GM18868 (cell line): ENCODE measurements at regions not wholly inside any gene's neighbourhood (a gene's known extent, or its start where the extent isn't known, plus 50 kb on each side); places are given as distances from the start of the nearest gene placed in this dataset.
A peak's percentile ranks its signal among the peaks of the same experiment; 100 is the strongest.
"Not testable (repeated sequence)": the region's sequence is repeated elsewhere in the genome, so short reads cannot be mapped to it uniquely, and the experiment has no call there.

ENCODE experiments used
- ATAC-seq: cut with Tn5 transposase; IDR thresholded peaks from one replicate; pipeline ENCODE4 v1.9.1; 2021; ENCODE audit warnings: mild to moderate bottlenecking, moderate library complexity; ENCODE audit not compliant: unreplicated experiment

DNA sequence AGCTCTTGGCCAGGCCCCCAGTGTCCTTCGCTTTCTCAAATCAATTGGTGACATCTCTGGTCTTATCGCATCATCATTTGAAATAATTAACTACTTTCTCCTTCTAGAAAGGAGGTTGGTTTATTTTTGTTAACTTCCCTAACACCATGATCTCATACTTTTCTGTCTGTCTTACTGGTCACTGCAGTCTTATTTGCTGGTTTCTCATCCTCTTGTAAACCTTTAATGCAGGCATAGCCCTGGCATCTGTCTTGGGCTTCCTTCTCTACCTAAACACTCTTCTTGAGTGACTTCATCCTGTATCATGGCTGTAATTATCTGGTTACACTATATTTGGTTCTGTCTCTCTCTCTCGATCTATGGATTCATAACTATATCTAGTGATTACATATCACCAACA lies 152.8 kb downstream of the CYSLTR2 start:
- no peak for ATAC-seq

DNA sequence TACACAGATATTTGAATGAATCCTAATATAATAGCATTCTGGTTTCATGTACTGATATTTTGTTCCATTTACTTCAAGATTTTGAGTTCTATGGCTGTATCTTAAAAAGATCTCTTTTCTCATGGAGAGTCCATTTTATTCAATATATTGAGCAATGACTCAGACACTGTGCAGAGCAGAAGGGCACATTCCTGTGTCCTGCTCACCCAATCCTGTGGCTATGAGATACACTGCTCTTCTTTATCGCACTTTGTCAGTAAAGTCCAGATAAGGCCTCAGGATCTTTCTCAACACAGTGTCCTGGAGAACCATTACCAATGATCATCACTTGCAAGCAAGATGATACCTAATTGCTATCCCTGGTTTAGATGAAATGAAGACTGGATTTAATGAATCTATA lies 155.0 kb downstream of the CYSLTR2 start:
- ATAC-seq = no peak

- no peak for ATAC-seq
Observed at GRCh38 chr13:48810013-48810412, 156.3 kb downstream of the CYSLTR2 start.

- no peak for ATAC-seq
Observed at GRCh38 chr13:48813518-48813917, 159.8 kb downstream of the CYSLTR2 start.

- ATAC-seq = no peak
Observed at GRCh38 chr13:48816700-48817099, 159.0 kb upstream of the FNDC3A start.

GRCh38 chr13:48817166-48817802 lies 158.4 kb upstream of the FNDC3A start:
- ATAC-seq = no peak

- no peak for ATAC-seq
Observed at GRCh38 chr13:48818495-48819356, 157.0 kb upstream of the FNDC3A start.

DNA sequence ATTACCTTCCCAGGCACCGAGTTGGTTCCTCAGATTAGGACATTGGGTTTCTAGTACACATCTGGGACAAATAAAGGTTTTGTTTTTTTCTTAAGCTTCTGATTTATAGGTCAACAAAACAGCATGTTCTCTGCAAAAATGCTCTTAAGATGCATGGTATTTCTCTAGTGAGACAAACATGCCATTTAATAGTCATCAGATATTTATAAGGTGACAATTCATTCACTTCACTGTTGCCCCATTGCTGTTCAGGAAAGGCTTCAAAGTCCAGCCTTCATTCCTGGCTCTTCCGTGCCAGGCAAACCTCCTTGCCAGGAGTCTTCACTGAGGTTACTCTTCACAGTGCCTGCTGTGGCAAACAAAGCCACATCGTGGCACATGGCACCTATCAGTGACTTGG lies 156.3 kb upstream of the FNDC3A start:
- no peak for ATAC-seq

DNA sequence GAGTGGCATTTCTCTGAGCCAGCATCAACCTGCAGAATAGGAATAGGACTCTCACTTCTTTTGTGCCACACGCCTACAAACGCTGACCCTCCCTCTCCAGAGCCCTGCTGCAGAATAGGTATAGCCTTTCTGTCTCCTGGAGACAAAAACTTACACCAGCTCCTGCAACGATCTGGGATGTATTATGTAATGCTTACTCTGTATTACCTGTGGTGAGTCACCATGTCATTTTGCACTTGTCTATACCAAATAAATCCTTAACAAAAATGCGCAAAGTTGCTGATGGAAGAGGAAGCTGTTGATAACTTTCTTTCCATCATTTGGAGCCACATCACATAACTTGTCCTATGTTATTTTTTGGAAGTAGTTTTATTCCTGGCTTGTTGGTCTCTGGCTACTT lies 155.8 kb upstream of the FNDC3A start:
- ATAC-seq = no peak

DNA sequence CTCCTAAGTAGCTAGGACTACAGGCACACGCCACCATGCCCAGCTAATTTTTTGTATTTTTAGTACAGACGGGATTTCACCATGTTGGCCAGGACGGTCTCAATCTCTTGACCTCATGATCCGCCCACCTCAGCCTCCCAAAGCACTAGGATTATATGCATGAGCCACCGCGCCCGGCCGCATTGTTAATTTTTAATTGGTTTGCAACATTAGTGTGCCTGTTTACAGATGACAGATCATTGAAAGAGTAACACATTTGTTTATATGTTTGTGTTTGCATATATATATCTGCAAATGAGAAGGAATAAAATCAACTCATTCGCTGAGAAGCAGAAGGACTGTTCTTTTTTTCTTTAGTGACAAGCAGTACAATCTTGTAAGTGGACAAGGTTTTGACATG lies 152.2 kb upstream of the FNDC3A start:
- ATAC-seq = not testable (repeated sequence)

DNA sequence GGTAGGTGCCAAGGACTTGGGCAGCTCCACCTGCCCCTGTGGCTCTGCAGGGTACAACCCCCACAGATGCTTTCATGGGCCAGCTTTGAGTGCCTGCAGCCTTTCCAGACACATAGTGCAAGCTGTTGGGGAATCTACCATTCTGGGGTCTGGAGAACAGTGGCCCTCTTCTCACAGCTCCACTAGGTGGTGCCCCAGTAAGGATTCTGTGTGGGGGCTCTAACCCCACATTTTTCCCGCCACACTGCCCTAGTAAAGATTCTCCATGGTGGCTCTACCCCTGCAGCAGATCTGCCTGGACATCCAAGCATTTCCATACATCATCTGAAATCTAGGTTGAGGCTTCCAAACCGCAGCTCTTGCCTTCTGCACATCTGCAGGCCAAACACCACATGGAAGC lies 149.7 kb upstream of the FNDC3A start:
- no peak for ATAC-seq

DNA sequence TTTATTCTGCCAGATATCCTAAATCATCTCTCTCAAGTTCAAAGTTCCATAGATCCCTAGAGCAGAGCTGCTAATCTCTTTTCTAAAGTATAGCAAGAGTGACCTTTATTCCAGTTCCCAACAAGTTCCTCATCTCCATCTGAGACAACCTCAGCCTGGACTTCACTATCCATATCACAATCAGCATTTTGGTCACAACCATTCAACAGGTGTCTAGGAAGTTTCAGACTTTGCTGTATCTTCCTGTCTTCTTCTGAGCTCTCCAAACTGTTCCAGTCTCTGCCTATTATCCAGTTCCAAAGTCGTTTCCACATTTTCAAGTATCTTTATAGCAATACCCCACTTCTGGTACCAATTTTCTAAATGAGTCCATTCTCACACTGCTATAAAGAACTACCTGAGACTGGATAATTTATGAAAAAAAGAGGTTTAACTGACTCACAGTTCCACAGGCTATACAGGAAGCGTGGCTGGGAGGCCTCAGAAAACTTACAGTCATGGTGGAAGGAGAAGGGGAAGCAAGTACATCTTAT lies 148.7 kb upstream of the FNDC3A start:
- not testable (repeated sequence) for ATAC-seq

GRCh38 chr13:48827709-48828108 lies 148.0 kb upstream of the FNDC3A start:
- no peak for ATAC-seq

DNA sequence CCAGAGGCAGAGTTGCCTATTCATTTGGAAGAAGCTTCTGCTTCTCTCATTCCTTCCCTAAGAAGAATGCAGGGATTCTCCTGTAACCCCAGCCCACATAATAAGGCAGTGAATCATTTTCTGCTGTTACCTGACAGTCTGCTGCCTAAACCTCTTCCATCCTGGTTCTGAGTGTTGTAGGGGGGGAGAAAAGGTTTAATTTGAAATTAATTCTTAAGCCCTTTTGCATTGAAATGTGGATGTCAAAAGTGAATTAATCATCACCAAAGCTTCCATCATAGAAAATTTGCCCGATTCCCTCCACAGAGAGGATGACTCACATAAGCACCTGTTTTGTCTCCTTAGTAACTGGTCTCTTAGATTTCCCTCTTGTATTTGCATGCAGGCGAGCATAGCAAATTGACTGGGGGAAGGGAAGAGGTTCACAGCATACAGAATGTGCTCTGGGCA lies 146.7 kb upstream of the FNDC3A start:
- ATAC-seq = peak; percentile 50

- ATAC-seq = peak; percentile 57
Observed at GRCh38 chr13:48829536-48829935, 146.2 kb upstream of the FNDC3A start.

GRCh38 chr13:48831248-48831647 lies 144.5 kb upstream of the FNDC3A start:
- ATAC-seq = peak; percentile 67

DNA sequence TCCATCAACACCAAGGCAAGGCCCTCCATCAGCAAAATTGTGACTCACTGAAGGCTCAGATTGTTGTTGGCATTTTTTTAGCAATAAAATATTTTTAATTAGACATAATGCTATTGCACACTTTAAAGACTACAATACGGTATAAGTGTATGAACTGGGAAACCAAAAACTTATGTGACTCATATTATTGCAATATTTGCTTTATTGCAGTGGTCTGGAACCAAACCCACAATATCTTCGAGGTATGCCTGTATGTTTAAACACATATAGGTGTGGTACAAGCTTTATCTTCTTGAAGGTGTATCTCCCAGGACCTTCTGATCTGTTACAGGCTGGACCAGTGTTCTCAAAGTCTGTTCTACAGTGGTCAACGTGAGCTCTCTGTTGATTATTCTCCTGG lies 142.3 kb upstream of the FNDC3A start:
- ATAC-seq = no peak

DNA sequence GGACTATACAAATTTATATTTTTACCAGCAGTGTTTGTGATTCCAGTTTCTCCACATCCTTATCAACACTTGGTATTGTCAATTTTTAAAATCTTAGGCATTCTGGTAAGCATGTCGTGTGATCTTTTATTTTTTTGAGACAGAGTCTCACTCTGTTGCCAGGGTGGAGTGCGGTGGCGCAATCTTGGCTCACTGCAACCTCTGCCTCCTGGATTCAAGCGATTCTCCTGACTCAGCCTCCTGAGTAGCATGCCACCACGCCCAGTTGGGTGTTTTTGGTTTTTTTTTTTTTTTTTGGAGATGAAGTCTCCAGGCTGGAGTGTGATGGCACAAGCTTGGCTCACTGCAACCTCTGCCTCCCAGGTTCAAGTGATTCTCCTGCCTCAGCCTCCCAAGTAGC lies 140.4 kb upstream of the FNDC3A start:
- not testable (repeated sequence) for ATAC-seq

DNA sequence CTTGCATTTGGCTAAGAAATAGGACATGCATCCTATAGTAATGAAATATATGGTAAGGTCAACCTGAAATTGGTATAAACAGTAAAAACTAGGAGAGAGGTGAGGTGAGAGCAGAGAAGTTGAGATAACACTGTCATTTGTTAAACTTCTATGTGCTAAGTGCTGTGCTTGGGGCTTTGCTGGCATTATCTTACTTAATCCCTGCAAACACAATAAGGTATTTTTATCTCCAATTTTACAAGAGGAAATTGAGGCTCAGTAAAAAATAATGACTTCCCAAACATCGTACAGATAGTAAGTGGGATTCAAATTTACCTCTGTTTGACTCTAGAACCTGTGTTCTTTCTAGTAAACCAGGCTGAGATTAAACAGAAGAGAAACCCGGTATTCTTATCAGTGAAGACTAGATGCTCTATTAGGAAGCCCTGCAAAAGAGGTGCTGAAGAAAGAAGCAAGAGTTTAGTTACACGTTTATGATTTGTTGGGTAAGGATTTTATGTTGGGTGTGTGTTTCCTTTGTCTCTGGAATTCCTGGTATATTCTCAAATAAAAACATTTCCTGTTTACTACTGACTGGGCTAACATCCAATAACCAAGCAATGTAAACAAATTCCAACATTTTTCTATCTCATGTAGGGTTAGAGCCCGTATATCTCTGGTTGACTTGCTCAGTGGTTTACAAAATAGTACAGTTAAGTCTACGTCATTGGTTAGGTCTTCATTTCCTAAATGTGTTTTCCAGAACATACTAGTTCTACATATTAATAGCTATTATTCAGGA lies 137.3 kb upstream of the FNDC3A start:
- ATAC-seq = no peak

GRCh38 chr13:48839171-48839570 lies 136.5 kb upstream of the FNDC3A start:
- ATAC-seq = no peak

DNA sequence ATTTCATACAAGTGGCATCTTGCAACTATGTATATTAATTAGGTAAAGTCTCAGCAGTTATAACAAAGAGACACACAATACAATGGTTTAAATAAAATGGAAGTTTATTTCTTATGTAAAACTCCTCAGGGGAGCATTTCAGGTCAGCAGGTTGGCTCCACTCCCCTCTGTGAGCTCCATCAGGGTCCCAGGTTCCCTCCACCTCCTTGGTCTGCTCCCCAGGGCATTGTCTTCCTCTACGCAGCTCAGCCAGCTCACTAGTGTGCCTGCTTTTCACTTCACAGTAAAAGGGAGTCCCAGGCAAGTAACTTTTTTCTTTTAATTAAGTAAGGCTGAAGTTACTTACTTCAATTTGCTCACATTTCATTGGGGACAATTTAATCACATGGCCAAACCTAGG lies 135.3 kb upstream of the FNDC3A start:
- no peak for ATAC-seq
